ENCODE measurements at regions not wholly inside any gene's neighbourhood (a gene's known extent, or its start where the extent isn't known, plus 50 kb on each side); places are given as distances from the start of the nearest gene placed in this dataset.

DNA sequence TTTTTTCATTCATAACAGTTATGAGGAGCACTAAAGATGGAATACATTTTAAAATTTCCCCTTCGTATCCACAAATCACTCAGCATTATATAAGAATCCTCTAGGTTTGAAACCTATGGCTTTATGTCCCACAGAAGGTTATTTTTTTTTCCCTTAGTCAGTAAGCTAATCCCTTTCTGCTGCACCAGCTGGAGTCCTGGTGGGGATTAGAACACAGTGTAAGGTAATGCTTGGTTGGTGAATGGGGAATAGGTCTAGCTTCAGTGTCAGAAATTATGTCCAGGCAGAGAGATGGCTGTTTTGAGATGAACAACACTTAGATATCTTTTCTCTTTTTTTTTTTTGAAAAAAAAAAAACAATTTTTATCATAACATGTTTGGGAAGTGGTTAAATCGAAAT lies 116.6 kb downstream of the RASGEF1B start:
- no peak for DNase-seq (ENCODE audit: low spot score)
- TF ChIP-seq, protein P1, sequence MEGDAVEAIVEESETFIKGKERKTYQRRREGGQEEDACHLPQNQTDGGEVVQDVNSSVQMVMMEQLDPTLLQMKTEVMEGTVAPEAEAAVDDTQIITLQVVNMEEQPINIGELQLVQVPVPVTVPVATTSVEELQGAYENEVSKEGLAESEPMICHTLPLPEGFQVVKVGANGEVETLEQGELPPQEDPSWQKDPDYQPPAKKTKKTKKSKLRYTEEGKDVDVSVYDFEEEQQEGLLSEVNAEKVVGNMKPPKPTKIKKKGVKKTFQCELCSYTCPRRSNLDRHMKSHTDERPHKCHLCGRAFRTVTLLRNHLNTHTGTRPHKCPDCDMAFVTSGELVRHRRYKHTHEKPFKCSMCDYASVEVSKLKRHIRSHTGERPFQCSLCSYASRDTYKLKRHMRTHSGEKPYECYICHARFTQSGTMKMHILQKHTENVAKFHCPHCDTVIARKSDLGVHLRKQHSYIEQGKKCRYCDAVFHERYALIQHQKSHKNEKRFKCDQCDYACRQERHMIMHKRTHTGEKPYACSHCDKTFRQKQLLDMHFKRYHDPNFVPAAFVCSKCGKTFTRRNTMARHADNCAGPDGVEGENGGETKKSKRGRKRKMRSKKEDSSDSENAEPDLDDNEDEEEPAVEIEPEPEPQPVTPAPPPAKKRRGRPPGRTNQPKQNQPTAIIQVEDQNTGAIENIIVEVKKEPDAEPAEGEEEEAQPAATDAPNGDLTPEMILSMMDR (IDR thresholded peaks at IDR 0.05; ENCODE audit: extremely low read depth, missing control alignments): no peak

DNA sequence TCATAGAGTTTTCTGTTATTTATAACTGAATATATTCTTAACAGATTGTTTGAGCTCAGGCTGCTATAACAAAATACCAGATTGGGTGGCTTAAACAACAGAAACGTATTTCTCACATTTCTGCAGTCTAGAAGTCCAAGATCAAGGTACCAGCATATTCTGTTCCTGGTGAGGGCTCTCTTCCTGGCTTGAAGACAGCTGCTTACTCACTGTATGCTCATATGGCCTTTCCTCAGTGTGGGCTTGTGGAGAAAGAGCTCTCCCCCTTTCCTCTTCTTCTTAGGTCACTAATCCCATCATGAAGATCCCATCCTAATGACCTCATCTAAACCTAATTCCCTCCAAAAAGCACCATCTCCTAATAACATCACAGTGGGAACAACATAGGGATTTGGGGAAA lies 117.8 kb downstream of the RASGEF1B start:
- DNase-seq (ENCODE audit: low spot score): no peak
- TF ChIP-seq, protein P1 (IDR thresholded peaks at IDR 0.05; ENCODE audit: extremely low read depth, missing control alignments): no peak

DNA sequence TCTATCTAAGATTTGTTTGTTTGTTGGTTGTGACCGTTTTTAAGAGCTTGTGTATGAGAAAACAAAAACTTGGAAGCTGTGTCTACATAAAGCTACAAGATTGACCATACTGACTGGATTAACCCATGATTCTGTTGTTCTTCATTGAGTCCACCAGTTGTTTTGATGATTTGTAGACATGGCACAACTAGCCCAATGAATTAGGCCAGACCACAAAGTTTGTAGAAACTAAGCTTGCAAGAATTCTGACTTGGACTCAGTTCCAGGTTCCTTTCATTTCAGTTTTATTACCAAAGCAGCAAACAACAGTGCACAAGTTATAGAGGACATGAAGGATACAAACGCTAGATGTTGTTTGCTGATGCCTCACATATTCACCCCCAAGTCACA lies 119.3 kb downstream of the RASGEF1B start:
- DNase-seq (ENCODE audit: low spot score): no peak
- TF ChIP-seq, protein P1 (IDR thresholded peaks at IDR 0.05; ENCODE audit: extremely low read depth, missing control alignments): no peak

DNA sequence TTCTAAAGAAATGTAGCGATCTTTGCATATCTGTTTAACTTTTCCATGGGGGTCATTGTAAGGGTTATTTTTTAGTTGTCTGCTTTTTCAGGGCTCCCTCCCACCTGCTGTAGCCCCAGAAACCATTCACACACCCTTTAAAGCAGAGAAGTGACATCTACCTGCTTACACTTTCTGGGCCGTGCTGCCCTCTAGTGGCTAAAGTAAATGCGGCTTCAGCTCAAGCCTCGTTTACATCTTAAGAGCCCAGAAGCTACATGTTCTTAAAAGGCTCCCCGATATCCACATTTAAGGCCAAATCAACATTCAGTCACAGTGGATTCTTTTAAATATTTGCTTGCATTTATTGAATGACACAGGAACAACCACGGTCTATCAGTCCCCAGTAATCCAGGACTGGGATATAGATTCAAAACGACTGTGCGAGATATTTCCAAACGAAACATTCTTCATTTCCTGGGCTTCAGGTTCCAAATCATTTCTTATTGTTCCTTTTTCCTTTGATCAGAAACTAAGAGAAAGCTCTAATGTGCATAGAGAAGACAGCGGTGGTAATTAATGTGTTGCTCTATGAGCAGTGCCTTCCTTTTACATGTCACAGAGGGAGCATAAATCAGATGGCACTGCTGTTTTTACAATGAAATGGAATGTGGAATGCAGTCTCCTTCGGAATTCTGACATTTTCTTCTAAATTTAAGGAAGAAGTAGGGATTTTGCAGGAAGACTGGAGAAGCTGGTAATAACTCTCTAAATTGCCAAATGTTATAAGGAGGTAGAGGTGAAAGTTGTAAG lies 119.9 kb downstream of the RASGEF1B start:
- TF ChIP-seq, protein P1 (IDR thresholded peaks at IDR 0.05; ENCODE audit: extremely low read depth, missing control alignments): peak; percentile 97
- peak; percentile 44 for DNase-seq (ENCODE audit: low spot score)

DNA sequence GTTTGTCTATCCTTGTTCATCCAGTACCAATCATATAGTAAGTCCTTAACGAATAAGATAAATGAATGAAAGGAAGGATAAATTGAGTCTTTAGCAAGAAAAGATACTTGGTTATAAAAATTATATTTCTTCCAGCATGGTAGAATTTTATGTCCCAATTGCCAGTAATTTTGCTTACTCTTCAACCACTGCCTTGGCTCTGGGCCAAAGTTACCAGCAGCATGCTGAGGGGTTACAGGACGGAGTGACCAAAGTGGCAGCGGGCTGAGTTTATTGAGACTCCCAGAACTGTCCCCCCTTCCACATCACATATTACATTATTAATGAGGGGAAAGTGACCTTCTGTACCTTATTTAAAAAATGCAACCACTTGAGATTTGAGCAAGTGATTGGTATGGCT lies 121.7 kb downstream of the RASGEF1B start:
- TF ChIP-seq, protein P1 (IDR thresholded peaks at IDR 0.05; ENCODE audit: extremely low read depth, missing control alignments): no peak
- no peak for DNase-seq (ENCODE audit: low spot score)

DNA sequence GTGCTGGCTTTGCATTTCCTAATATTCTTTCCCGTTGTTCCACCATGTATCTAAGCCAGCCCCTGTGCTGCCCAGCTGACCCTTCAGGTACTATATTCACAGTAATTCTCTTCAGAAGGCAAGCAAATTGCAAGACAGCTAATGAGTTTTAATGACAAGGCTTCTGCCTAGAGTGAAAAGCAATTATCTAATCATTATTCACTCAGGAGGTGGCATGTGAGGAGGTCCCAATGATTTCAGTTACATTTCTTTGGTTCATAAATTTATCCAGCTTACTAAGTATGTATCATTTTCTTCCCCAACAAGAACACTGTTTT lies 123.0 kb downstream of the RASGEF1B start:
- DNase-seq (ENCODE audit: low spot score): no peak
- TF ChIP-seq, protein P1 (IDR thresholded peaks at IDR 0.05; ENCODE audit: extremely low read depth, missing control alignments): no peak

DNA sequence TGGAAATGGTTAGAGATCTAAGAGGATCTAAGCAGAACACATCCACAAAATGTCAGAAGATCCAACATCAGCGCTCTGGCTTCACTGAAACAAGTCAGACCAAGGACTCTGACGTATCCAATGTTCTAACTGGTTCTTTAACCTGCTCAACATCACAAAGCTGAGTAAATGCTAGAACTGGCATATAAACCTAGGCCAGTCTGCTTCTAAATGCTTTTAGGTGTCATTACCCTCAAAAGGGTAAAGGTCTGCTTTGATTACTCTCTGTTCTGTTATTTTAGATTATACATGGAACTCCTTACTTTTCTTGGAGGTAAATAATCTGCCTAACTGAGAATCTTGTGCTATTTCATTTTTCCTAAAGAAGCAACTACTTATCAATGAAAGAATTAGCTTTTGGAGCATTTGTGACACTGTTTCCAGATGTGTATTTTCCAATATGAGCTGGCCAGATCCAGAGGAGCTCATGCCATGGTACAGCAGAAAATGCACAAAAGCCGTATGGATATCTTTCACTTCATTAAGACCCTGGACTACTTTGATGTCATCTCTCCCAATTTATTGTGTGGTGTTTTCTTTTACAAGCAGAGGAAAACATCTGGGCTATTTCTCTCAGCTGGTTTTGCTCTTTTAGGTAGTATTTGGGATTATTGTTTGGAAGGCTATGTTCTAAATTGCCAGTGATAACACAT lies 123.5 kb downstream of the RASGEF1B start:
- TF ChIP-seq, protein P1 (IDR thresholded peaks at IDR 0.05; ENCODE audit: extremely low read depth, missing control alignments): no peak

More for the DNA sequence above, 123.5 kb downstream of the RASGEF1B start:
- DNase-seq (ENCODE audit: low spot score): no peak

Data from GM20000 (cell line).